Stimulated activated CD4-positive, alpha-beta T cell treated with anti-CD3 and anti-CD28 coated beads, Interleukin-4, amount 100 ng/mL, for 4 hours (primary cell): ENCODE measurements at regions not wholly inside any gene's neighbourhood (a gene's known extent, or its start where the extent isn't known, plus 50 kb on each side); places are given as distances from the start of the nearest gene placed in this dataset.
"Not testable (repeated sequence)": the region's sequence is repeated elsewhere in the genome, so short reads cannot be mapped to it uniquely, and the experiment has no call there.

ENCODE experiments used
- DNase-seq, 2 experiments: peaks; one replicate each; pipeline ENCODE4 v3.0.0-alpha.2; 2020

DNA sequence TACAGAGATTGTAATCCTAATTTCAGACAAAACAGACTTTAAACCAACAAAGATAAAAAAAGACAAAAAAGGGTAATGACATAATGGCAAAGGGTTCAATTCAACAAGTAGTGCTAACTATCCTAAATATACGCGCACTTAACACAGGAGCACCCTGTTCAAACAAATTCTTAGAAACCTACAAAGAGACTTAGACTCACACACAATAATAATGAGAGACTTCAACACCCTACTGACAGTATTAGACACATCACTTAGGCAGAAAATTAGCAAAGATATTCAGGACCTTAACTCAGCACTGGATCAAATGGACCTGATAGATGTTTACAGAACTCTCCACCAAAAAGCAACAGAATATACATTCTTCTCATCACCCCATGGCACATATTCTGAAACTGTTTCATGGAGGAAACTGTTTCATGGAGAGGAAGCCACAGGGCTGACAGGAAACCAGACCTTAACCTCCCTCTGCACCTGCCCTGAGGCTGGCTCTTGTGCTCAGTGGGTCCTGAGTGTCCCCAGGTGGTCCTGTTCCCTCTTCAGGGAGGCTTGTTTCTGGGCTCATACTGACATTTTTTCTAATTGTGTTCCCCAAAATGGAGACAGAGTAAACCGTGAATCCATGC, 54.7 kb downstream of the OR4M2 start:
- DNase-seq: not testable (repeated sequence)

DNA sequence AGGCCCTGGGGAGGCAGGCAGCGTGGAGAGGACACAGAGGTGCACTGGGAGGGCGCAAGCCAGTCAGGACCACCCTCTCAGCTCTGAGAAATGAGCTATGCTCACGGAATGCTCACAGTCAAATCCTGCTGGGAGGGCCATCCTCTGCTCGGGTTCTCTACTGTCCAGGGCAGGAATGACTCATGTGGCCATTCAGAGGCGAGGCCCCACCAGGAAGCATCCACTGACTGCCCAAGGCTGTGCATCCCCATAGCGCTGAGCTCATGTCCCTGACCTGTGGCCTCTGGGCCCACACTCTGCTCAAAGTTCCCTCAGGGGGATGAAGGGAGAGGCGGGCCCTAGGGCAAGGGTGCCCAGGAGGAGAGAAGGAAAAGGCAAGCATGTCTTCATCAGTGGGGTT, 57.2 kb downstream of the OR4M2 start:
- DNase-seq: not testable (repeated sequence)

DNA sequence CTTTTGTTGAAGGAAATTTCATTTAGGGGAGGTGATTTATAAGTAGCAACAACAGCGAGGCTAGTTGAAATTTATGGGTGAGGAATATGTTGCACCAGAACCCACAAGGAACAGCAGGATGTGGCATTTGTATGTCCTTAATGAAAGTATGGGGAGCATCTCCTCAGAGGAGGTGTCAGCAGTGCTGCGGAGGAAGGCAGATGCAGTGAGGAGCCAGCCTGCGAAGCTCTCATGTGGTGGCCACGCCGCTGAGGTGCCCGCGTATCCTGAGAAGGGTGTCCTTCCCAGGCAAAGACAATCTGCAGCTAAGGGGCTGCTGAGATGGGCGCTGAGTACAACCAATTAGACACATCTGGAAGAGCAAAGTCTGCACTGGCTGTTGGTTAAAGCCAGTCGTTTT, 60.8 kb downstream of the OR4M2 start:
- not testable (repeated sequence) for DNase-seq

DNA sequence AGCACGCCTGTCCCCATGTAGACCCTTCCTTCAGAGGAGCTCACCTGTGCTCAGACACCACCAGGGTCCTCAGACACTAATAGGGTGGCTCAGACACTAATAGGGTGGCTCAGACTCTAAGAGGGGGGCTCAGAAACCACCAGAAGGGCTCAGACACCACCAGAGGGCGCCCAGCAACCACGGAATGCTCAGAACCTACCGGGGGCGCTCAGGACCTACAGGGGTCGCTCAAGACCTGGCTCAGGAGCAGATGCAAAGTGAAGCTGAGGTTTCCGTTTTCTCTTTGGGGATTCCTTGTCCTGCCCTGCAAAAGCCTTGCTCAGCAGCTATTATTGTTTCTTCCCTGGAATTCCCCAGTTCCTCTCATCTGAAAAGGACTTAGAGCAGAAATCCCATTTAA, 67.8 kb downstream of the OR4M2 start:
- not testable (repeated sequence) for DNase-seq

DNA sequence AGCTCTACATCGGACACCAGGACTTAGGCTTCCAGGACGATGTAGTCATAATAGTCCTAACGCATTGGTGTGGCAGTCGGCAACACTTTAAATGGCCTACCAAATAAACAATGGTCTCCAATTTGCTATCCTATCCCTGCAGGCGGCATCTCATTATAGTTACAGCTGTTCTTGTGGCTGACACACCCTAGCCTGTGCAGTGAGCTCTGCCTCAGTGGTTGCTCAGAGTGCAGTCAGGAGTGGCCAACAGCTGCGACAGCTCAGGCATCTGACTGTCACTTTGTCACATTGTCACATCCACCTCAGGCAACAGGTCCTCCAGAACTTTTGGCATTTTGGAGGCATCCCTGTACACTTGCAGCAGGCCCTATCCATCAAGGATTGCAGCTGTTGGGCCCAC, 77.9 kb downstream of the OR4M2 start:
- not testable (repeated sequence) for DNase-seq

DNA sequence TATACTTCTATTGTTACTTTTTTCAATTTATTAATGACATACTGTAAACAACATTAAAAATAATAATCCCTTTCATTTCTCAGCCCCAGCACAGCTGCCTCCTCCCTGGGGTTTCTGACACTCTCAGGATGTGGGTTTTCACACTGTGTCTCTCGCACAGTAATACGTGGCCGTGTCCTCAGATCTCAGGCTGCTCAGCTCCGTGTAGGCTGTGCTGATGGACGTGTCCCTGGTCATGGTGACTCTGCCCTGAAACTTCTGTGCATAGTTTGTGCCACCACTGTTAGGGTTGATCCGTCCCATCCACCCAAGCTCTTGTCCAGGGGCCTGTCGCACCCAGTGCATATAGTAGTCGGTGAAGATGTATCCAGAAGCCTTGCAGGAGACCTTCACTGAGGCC, 80.0 kb downstream of the OR4M2 start:
- DNase-seq: not testable (repeated sequence)

DNA sequence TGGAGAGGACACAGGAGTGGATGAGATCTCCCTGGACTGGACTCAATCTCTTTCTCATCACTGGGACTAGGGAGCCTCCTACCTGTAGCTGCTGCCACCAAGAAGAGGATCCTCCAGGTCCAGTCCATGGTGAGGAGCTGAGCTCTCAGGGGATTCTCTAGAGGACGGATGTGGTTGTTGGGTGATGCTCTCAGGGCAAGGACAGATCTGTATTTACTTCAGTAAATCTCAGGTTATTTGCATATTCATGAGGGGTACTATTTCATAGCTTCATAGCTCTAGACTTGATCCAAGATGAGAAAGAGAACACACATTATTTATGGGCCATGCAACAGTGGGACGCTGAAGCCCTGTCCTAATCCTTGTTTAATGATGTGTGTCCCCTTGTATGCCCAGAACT, 80.4 kb downstream of the OR4M2 start:
- not testable (repeated sequence) for DNase-seq

DNA sequence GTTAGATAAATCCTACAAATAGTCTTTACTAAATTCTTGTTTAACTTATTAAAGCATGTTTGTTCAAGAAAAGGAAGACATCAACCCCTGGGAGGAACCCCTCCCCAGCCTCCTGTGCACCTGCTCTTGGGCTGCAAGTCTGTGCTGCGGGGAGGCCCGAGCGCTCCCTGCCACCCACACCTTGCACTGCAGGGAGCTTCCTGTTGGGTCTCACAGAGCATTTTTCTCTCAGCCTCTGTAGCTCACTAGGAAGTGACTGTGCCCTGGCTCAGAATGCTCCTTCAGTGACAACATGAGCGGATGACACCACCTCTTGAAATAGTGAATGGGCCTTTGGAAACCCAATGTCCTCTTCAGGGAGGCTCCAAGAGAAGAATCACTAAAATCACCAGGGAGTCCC, 81.1 kb downstream of the OR4M2 start:
- not testable (repeated sequence) for DNase-seq

DNA sequence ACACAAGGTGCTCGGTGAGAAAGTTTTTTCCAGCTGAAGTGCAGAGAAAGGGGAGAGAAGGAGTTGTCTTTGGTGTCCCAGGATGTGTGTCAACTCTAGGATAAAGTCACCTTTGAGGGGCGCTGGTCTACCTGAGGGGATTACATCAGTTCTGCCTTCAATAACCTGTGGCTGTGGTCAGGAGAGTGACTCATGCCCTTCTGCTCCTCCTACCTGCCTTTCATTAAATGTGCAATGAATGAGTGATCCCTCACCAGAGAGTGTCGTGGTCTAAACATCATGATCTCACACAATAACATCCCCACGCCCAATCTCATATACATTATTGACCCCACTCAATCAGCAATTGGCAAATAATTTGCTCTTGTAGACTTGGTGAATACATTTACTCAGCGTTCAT, 83.4 kb downstream of the OR4M2 start:
- DNase-seq: not testable (repeated sequence)

DNA sequence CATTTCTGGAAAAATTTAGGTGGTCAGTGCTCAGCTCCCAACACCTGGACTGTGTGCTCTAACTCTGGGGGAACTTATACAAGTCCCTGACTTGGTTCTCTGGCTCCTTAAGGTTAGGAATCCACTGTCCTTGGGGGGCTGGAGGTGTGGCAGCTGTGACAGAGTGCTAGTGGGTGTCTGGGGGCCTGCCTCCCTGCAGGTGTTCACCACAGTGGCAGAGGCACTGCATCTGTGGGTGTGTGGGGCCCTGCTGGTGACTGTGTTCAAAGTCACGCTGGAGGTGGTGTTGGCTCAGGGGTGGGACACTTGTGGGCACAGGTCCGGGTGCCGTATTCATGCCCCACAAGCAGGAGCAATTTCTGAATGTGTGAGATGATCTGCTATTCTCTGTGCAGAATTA, 87.2 kb downstream of the OR4M2 start:
- peak; percentile 0 to 9 for DNase-seq

DNA sequence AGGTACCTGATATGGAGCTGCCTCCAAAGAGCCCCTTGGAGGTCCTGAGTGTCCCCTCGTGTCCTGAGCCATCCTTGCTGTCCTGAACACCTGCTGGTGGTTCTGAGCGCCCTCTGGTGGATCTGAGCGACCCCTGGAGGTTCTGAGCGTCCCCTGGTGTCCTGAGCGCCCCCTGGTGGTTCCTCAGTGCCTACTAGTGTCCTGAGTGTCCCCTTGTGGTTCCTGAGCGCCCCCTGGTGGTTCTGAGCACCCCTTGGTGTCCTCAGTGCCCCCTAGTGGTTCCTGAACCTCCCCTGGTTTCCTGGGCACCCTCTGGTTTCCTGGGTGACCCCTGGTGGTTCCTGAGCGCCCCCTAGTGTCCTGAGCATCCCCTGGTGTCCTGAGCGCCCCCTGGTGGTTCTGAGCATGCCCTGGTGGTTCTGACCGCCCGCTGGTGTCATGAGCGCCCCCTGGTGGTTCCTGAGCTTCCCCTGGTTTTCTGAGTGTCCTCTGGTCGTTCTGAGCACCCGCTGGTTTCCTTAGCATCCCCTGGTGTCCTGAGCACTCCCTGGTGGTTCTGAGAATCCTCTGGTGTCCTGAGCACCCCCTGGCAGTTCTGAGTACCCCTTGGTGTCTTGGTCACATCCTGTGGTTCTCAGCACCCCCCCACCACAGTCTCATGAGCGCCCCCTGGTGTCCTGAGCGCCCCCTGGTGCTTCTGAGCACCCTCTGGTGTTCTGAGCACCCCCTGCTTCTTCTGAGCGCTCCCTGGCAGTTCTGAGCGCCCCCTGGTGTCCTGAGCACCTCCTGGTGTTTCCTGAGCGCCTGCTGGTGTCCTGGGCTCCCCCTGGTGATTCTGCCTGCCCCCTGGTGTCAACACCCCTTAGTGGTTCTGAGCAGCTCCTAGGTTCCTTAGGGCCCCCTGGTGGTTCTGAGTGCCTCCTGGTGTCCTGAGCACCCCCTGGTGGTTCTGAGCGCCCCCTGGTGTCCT, 93.0 kb downstream of the OR4M2 start:
- DNase-seq: not testable (repeated sequence)

DNA sequence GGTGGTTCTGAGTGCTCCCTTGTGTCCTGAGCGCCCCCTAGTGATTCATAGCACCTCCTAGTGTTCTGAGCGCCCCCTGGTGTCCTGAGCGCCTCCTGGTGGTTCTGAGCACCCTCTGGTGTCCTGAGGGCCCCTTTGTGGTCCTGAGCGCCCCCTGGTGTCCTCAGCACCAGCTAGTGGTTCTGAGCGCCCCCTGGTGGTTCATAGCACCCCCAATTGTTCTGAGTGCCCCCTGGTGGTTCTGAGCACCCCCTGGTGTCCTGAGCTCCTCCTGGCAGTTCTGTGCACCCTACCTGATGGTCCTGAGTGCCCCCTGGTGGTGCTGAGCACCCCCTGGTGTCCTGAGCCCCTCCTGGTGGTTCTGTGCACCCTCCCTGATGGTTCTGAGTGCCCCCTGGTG, 93.8 kb downstream of the OR4M2 start:
- not testable (repeated sequence) for DNase-seq

DNA sequence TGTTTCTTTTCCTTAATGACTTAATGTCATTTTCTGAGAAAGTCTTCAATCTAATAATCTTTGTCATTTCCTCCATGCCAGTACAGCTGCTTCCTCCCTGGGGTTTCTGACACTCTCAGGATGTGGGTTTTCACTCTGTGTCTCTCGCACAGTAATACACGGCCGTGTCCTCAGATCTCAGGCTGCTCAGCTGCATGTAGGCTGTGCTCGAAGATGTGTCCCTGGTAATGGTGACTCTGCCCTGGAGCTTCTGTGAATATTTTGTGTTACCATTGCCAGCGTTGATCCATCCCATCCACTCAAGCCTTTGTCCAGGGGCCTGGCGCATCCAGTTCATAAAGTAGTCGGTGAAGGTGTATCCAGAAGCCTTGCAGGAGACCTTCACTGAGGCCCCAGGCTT, 97.6 kb downstream of the OR4M2 start:
- DNase-seq: not testable (repeated sequence)

DNA sequence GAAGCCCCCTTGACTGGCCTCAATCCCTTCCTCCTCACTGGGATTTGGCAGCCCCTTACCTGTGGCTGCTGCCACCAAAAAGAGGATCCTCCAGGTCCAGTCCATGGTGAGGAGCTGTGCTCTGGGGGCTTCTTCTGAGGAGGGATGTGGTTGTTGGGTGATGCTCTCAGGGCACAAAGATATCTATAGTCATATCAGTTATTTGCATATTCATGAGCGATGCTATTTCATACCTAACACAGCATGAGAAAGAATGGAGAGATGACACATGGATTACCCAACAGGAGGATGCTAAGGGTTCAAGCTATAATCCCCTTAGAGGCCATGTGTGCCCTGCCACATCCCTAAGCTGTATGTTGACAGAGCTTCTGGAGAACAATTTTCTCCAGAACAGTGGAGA, 98.1 kb downstream of the OR4M2 start:
- not testable (repeated sequence) for DNase-seq

DNA sequence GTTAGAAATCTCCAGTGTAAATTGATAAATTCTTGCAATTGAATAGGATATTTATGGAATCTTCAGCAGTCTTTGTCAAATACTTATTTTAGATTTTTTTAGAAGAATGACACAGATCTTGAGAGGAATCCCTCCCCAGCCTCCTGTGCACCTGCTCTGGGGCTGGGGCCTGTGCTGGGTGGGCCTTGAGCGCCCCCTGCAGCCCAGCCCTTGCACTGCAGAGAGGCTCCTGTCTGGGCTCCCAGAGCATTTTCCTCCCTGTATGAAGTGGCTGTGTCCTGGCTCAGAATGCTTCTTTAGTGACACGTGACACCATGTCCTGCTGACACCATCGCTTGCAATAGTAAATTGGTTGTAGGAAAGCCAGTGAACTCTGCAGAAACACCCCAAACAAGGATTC, 98.7 kb downstream of the OR4M2 start:
- DNase-seq: not testable (repeated sequence)

DNA sequence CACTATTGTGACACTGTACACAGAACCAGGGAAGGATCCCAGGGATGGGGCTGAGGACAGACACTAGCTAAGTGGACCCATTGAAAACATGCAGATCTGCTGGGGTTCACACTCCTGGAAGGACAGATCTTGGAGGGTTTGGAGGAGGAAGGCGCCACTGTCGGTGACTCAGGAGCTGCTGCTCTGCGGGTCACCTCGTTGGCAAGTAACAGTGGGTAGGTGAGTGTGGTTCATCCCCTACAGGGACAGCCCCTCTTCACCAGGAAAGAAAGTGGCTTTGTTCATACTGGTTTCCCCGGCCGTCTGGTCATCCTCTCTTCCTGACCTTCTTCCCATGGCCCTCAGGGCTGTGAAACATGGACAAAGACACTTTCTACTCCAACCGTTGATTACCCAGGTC, 100.3 kb downstream of the OR4M2 start:
- DNase-seq: not testable (repeated sequence)

DNA sequence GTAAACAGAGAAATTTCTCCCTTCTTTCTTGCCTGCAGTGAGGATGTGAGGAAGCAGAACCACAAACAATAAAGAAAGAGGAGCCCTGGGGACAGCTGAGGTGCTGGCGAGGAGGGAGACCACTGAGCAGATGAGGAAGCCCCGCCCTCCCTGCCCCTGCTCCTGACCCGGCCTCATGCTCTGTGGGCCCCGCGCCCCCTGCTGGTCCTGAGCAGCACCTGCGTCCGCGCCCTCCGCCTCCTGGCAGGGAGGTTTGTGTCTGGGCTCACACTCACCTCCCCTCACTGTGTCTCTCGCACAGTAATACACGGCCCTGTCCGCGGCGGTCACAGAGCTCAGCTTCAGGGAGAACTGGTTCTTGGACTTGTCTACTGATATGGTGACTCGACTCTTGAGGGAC, 104.4 kb downstream of the OR4M2 start:
- not testable (repeated sequence) for DNase-seq

DNA sequence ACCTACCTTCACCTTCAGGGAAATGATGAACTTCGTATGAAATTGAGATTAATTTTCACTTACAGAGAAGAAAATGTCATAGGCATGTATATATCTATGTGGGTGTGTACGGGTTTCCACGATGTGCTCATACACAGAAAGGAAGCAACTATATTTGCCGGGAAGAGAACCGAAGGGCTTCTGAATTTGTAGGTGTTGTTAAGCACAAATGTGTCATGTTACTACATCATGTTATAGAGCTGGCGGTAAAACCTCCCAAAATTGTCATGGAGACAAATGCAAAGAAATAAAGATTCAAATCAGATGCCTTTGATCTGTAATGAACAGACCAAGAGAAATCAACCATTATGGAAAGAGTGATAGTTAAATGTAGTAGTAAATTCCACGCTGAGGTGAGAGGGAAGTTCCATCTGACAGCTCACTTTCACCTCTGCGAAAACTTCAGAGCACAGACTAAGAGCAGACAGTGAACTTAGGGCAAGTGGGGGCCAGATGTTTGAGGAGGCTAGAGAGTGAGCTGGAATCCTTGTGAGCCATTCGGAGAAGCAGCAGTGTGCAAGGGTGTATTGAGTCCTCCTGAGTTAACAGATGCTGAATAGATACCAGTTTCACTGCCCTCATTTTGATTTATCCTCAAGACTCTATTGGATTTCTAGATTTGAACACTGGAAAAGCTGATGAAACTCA, 106.7 kb downstream of the OR4M2 start:
- DNase-seq: not testable (repeated sequence)

DNA sequence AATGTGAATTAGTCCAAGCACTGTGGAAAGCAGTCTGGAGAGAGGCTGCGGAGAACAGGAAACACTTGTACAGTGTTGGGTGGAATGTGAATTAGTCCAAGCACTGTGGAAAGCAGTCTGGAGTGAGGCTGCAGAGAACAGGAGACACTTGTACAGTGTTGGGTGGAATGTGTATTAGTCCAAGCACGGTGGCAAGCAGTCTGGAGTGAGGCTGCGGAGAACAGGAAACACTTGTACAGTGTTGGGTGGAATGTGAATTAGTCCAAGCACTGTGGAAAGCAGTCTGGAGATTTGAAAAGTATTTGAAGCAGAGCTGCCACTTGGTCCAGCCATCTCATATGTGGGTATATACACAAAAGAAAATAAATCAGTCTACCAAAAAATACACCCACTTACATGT, 111.5 kb downstream of the OR4M2 start:
- not testable (repeated sequence) for DNase-seq

DNA sequence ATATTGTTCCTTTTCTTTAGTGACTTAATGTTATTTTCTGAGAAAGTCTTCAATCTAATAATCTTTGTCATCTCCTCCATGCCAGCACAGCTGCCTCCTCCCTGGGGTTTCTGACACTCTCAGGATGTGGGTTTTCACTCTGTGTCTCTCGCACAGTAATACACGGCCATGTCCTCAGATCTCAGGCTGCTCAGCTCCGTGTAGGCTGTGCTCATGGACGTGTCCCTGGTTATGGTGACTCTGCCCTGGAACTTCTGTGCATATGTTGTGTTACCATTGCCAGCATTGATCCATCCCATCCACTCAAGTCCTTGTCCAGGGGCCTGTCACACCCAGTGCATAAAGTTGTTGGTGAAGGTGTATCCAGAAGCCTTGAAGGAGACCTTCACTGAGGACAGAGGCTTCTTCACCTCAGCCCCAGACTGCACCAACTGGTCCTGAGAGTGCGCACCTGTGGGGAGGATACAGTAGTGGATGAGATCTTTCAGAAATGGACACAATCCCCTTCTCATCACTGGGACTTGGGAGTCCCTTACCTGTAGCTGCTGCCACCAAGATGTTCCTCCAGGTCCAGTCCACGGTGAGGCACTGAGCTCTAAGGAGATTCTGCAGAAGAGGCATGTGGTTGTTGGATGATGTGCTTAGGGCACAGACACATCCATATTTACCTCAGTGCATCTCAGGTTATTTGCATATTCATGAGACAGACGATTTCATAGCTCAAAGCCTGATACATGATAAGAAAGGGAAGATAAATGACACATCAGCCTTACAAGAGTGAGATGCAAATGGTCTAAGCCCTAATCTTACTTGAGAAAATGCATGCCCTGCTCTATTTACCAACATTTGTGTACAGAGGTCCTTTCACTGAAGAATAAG, 114.7 kb downstream of the OR4M2 start:
- DNase-seq: not testable (repeated sequence)

DNA sequence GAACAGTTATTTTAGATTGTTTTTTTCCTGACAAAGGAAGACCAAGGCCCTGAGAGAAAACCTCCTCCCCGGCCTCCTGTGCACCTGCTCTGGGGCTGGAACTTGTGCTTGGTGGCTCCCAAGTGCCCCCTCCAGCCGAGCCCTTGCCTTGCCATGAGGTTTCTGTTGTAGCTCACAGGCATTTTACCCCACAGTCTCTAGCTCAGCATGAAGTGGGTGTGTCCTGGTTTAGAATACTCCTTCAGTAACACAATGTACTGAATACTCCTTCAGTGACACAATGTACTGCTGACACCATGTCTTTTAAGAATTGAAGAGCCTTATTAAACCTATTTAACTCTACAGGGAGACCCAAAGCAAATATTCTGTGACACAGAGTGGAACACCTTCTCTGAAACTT, 116.1 kb downstream of the OR4M2 start:
- DNase-seq: not testable (repeated sequence)

DNA sequence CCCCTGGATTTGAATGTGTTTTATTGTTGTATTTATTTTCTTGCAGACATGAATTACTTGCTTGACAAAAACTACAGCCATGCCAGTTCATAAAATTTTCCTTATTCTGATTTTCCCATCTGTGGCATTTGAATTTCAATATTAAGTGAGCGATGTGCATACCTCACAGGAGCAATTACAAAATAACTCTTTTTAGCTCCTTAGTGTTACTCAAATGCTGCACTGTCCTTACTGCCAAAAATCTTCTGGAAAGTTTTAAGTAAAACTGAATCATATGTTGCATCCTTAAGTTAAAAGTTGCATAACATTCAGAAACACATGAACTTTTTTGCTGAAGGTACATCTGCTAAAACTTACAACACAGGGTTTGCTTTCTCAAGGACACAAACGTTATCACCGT, 120.1 kb downstream of the OR4M2 start:
- DNase-seq: not testable (repeated sequence)
